MCF 10A (cell line): ENCODE measurements at regions not wholly inside any gene's neighbourhood (a gene's known extent, or its start where the extent isn't known, plus 50 kb on each side); places are given as distances from the start of the nearest gene placed in this dataset.

Experiments
- BruUV-seq: library from RNA; stranded (reverse); fragments of 400-500 nt; replicated peaks from 2 replicates; lab custom pipeline; 2021; lab: Mats Ljungman, UMichigan
- CTCF ChIA-PET: fragments of 300-600 bp; sonication (Branson Sonifier 250); formaldehyde crosslinking; extraction: SDS; loops from one replicate; lab custom pipeline; 2021; ENCODE audit warnings: antibody characterized with exemption, inconsistent platforms; lab: Yijun Ruan, JAX
- POLR2A ChIA-PET: fragments of 300-600, 350-650 bp; sonication (Branson Sonifier 250); formaldehyde crosslinking; extraction: SDS; loops from one replicate; lab custom pipeline; 2020; ENCODE audit warnings: antibody characterized with exemption, inconsistent platforms; lab: Yijun Ruan, JAX
- DNase-seq: peaks from one replicate; pipeline ENCODE4 v3.0.0-alpha.2; 2018; ENCODE audit not compliant: unreplicated experiment
- H3K27ac Mint-ChIP-seq: one replicate; pipeline ENCODE4 v1.8.0; 2022; ENCODE audit warnings: mild to moderate bottlenecking, low read depth, mixed read lengths; ENCODE audit not compliant: unreplicated experiment
- H3K27me3 Mint-ChIP-seq: one replicate; pipeline ENCODE4 v1.8.0; 2022; ENCODE audit warnings: mixed read lengths; ENCODE audit not compliant: insufficient read depth, unreplicated experiment
- H3K36me3 Mint-ChIP-seq: one replicate; pipeline ENCODE4 v1.8.0; 2022; ENCODE audit warnings: mild to moderate bottlenecking, moderate library complexity, mixed read lengths; ENCODE audit not compliant: insufficient read depth, unreplicated experiment
- H3K4me1 Mint-ChIP-seq: one replicate; pipeline ENCODE4 v1.8.0; 2022; ENCODE audit warnings: mixed read lengths; ENCODE audit not compliant: insufficient read depth, unreplicated experiment
- H3K4me3 Mint-ChIP-seq: one replicate; pipeline ENCODE4 v1.8.0; 2022; ENCODE audit warnings: mild to moderate bottlenecking, moderate library complexity, mixed read lengths; ENCODE audit not compliant: unreplicated experiment
- H3K9me3 Mint-ChIP-seq: one replicate; pipeline ENCODE4 v1.8.0; 2022; ENCODE audit warnings: mixed read lengths; ENCODE audit not compliant: unreplicated experiment
- CTCF ChIP-seq: fragments of 200-600 bp; IDR thresholded peaks from one replicate; pipeline ENCODE4 v1.8.0; 2022; ENCODE audit warnings: antibody characterized with exemption, mild to moderate bottlenecking; ENCODE audit not compliant: unreplicated experiment
- intact Hi-C: fragments of 100-400 bp; cut with micrococcal nuclease; formaldehyde crosslinking; loops from 2 replicates; pipeline ENCODE4 v1.14.1; 2022

DNA sequence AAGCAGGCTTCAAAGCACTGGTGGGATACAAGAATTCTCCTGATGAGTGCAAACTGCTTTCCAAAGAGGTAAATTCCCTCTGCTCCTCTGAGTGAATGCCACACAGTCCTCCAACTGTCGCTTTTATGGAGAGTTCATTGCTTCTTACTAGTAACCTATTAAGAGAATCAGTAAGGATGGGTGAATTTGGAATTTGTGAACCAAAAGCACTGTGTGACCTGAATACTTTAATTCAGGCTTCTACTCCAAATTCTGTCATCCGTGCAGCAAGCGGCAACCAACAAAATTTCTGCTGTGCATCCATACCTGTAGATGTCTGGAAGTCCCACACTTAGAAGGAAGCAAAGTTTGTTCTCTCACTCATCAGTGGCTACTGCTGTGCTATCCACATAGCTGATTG lies 66.7 kb upstream of the SNRK start:
- Mint-ChIP-seq H3K4me3 (no peak overlapping the region), H3K27ac (no peak overlapping the region), H3K9me3 (peaks cover 6% of the 10 kb centered on the region), H3K27me3 (no peaks in the 10 kb centered on the region), H3K36me3 (peaks cover 6% of the 10 kb centered on the region), H3K4me1 (peaks cover 16% of the 10 kb centered on the region)
- intact Hi-C loops = no loop called here
- CTCF ChIA-PET = interaction anchor here (1.0 to 1.1 kb wide), 2 partner anchors 57 to 284 kb away, joined by 3 to 4 read pairs; no protein-coding TSS in a partner anchor
- no peak for DNase-seq
- no TSS peak for BruUV-seq
- POLR2A ChIA-PET = interaction anchor here (0.9 to 1.1 kb wide), 2 partner anchors 12 to 67 kb away, joined by 4 read pairs; partner anchors contain the start of gene SNRK
- no peak for TF ChIP-seq CTCF

DNA sequence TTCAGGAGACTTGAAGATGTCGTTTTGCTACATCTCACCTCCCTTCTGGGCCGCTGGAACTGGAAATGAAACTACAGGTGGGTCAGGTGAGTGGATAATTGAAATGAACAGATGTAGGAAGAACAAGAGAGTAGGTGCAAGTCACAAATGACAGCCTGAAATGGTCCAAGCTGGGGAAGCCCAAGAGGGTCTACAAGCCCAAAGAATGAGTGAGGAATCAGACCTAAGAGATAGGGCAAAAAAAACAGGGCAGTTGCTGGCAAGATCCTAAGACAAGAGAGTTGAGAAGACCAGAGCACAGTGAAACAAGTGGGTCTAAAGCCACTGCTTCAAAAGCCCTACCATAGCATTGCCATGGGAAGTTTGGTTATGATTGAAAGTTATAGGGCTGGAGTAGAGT lies 67.4 kb upstream of the SNRK start:
- H3K4me1 Mint-ChIP-seq = peaks cover 20% of the 10 kb centered on the region
- no TSS peak for BruUV-seq
- H3K36me3 Mint-ChIP-seq = peaks cover 6% of the 10 kb centered on the region
- ChIA-PET POLR2A (interaction anchor here (0.9 kb wide), 1 partner anchor 67 kb away, joined by 4 read pairs; the partner anchor contains the start of gene SNRK), CTCF (interaction anchor here (1.1 kb wide), 1 partner anchor 57 kb away, joined by 3 read pairs; no protein-coding TSS in a partner anchor)
- intact Hi-C loops = no loop called here
- TF ChIP-seq CTCF = no peak
- H3K27ac Mint-ChIP-seq = no peak overlapping the region
- peaks cover 6% of the 10 kb centered on the region for H3K9me3 Mint-ChIP-seq
- no peak for DNase-seq
- H3K4me3 Mint-ChIP-seq = no peak overlapping the region
- H3K27me3 Mint-ChIP-seq = no peaks in the 10 kb centered on the region

- no peak overlapping the region for H3K27ac Mint-ChIP-seq
- peaks cover 6% of the 10 kb centered on the region for H3K9me3 Mint-ChIP-seq
- H3K4me1 Mint-ChIP-seq = peaks cover 20% of the 10 kb centered on the region
- CTCF ChIA-PET = interaction anchor here (0.7 to 1.3 kb wide), 2 partner anchors 17 to 56 kb away, joined by 3 read pairs; no protein-coding TSS in a partner anchor
- intact Hi-C loops = no loop called here
- H3K27me3 Mint-ChIP-seq = no peaks in the 10 kb centered on the region
- no TSS peak for BruUV-seq
- TF ChIP-seq CTCF = no peak
- peaks cover 6% of the 10 kb centered on the region for H3K36me3 Mint-ChIP-seq
- POLR2A ChIA-PET = no interaction called here
- no peak for DNase-seq
- H3K4me3 Mint-ChIP-seq = no peak overlapping the region
Observed at GRCh38 chr3:43218156-43218555, 68.2 kb upstream of the SNRK start.

- POLR2A ChIA-PET = interaction anchor here (1.5 kb wide), 1 partner anchor 71 kb away, joined by 4 read pairs; no protein-coding TSS in a partner anchor
- intact Hi-C loops = no loop called here
- no peaks in the 10 kb centered on the region for H3K27me3 Mint-ChIP-seq
- H3K4me1 Mint-ChIP-seq = peaks cover 20% of the 10 kb centered on the region
- peaks cover 6% of the 10 kb centered on the region for H3K36me3 Mint-ChIP-seq
- no peak for TF ChIP-seq CTCF
- BruUV-seq = no TSS peak
- H3K4me3 Mint-ChIP-seq = no peak overlapping the region
- H3K27ac Mint-ChIP-seq = no peak overlapping the region
- DNase-seq = no peak
- peaks cover 6% of the 10 kb centered on the region for H3K9me3 Mint-ChIP-seq
- CTCF ChIA-PET = interaction anchor here (0.7 to 1.3 kb wide), 2 partner anchors 16 to 55 kb away, joined by 3 read pairs; no protein-coding TSS in a partner anchor
Observed at GRCh38 chr3:43217633-43218032, 68.7 kb upstream of the SNRK start.
